ENCODE measurements at regions not wholly inside any gene's neighbourhood (a gene's known extent, or its start where the extent isn't known, plus 50 kb on each side); places are given as distances from the start of the nearest gene placed in this dataset.
"Not testable (repeated sequence)": the region's sequence is repeated elsewhere in the genome, so short reads cannot be mapped to it uniquely, and the experiment has no call there.

DNA sequence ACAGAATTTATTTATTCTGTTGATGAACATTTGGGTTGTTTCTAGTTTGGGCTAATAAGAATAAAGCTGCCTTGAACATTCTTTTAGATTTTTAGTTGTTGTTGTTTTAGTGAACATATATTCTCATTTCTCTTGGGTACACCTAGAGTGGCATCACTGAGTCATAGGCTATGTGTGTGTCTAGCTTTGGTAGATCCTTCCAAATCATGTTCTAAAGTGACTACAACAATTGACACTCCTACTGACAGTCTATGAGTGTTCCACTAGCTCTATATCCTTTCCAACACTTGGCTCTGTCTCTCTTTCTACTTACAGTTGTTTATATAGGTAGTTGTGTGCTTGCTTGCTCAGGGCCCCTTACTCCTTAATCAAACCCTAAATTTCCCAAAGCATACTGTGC, 346.0 kb upstream of the NCAM1 start:
- Histone ChIP-seq H3K4me1 (ENCODE audit: control insufficient read depth, insufficient read depth, low read length) (peaks cover 17% of the 10 kb centered on the region), H3K36me3 (ENCODE audit: control insufficient read depth, insufficient read depth, low read length) (no peaks in the 10 kb centered on the region)

DNA sequence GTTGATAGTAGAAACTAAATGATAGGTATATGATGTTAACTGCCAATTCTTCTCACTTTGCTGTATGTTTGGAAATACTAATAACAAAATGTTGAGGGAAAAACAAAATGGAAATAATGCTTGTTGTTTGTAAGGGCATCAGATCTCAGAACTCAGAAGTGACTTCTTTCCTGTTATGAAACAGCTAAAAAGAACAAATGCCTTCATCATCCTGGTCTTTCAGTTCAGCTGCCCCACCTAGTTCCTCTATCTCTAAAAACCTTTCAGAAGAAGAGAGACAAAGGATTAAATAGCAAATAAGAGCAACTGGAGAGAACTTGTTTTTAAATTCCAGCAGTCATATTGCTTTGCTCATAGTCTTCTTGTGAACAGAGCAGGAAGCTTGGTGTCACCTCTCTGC, 345.3 kb upstream of the NCAM1 start:
- no peak overlapping the region for H3K9ac ChIP-seq (ENCODE audit: low read length)
- H3K36me3 ChIP-seq (ENCODE audit: control insufficient read depth, insufficient read depth, low read length) = no peaks in the 10 kb centered on the region
- no peak overlapping the region for H3K4me3 ChIP-seq (ENCODE audit: low read depth, low read length)
- no peaks in the 10 kb centered on the region for H3K9me3 ChIP-seq (ENCODE audit: control insufficient read depth, insufficient read depth, low read depth, low read length)
- H3K27me3 ChIP-seq (ENCODE audit: control insufficient read depth, insufficient read depth, low read length) = no peaks in the 10 kb centered on the region
- peaks cover 16% of the 10 kb centered on the region for H3K4me1 ChIP-seq (ENCODE audit: control insufficient read depth, insufficient read depth, low read length)
- H3K27ac ChIP-seq (ENCODE audit: low read depth, low read length) = no peak overlapping the region

More for the DNA sequence above, 346.0 kb upstream of the NCAM1 start:
- Histone ChIP-seq H3K27ac (ENCODE audit: low read depth, low read length) (no peak overlapping the region), H3K9ac (ENCODE audit: low read length) (no peak overlapping the region), H3K27me3 (ENCODE audit: control insufficient read depth, insufficient read depth, low read length) (no peaks in the 10 kb centered on the region), H3K4me3 (ENCODE audit: low read depth, low read length) (no peak overlapping the region), H3K9me3 (ENCODE audit: control insufficient read depth, insufficient read depth, low read depth, low read length) (no peaks in the 10 kb centered on the region)

DNA sequence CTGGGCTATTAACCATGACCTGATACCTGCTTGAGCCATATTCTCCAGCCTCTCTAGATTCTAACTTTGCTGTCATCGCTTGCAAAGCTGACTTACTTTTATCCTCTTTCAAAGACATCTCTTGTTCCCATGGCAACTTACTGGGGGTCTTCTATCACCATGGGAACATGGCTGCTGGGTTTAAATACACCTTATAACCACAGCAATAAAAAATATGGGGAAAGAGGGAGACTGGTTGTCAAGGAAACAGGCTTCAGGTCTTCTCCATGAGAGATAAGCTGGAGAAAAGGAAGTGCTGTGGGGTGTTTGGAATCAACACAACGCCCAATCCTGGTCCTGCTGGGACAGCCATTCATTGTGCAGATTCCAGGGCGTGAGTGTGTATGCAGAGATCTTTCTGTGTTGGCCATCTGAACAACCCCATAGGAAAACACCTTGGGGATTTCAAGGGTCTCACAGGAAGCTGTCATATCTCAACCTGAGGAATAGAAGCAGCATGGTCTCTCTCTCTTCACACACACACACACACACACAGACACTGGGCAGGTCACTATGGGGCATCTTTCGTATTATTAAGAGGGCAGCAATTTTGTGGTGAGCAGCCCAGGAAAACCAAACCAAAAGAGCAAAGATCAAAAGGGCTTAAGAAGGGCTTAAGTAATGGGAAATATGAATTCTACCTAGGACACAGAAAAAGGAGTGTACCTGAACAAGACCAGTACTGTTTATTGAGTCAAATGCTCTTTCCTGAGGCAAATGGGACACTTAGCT, 344.7 kb upstream of the NCAM1 start:
- H3K27ac ChIP-seq (ENCODE audit: low read depth, low read length) = no peak overlapping the region
- H3K36me3 ChIP-seq (ENCODE audit: control insufficient read depth, insufficient read depth, low read length) = no peaks in the 10 kb centered on the region
- H3K27me3 ChIP-seq (ENCODE audit: control insufficient read depth, insufficient read depth, low read length) = no peaks in the 10 kb centered on the region

DNA sequence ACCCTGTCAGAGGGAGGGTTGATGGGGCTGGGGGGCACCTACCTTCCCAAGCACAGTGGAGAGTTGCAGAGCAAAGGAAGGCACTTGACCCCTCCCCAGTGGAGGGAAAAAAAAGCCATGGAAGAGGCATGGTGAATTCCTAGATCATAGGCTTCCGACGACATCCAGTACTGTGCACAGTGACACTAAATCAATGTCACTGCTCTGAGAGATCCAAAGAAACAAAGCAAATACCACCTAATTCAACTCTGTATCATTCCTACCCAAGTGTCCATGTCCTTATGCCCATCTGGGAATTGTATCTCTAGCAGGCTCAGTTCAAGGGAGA, 344.2 kb upstream of the NCAM1 start:
- Histone ChIP-seq H3K27me3 (ENCODE audit: control insufficient read depth, insufficient read depth, low read length) (no peaks in the 10 kb centered on the region), H3K9me3 (ENCODE audit: control insufficient read depth, insufficient read depth, low read depth, low read length) (no peaks in the 10 kb centered on the region; the same call in 1 of the 2 replicates), H3K9ac (ENCODE audit: low read length) (no peak overlapping the region), H3K36me3 (ENCODE audit: control insufficient read depth, insufficient read depth, low read length) (no peaks in the 10 kb centered on the region), H3K4me1 (ENCODE audit: control insufficient read depth, insufficient read depth, low read length) (peaks cover 6% of the 10 kb centered on the region), H3K27ac (ENCODE audit: low read depth, low read length) (no peak overlapping the region), H3K4me3 (ENCODE audit: low read depth, low read length) (no peak overlapping the region)

More for the DNA sequence above, 344.7 kb upstream of the NCAM1 start:
- no peak overlapping the region for H3K9ac ChIP-seq (ENCODE audit: low read length)
- H3K4me3 ChIP-seq (ENCODE audit: low read depth, low read length) = no peak overlapping the region
- no peaks in the 10 kb centered on the region; the same call in 1 of the 2 replicates for H3K9me3 ChIP-seq (ENCODE audit: control insufficient read depth, insufficient read depth, low read depth, low read length)
- peaks cover 12% of the 10 kb centered on the region for H3K4me1 ChIP-seq (ENCODE audit: control insufficient read depth, insufficient read depth, low read length)

DNA sequence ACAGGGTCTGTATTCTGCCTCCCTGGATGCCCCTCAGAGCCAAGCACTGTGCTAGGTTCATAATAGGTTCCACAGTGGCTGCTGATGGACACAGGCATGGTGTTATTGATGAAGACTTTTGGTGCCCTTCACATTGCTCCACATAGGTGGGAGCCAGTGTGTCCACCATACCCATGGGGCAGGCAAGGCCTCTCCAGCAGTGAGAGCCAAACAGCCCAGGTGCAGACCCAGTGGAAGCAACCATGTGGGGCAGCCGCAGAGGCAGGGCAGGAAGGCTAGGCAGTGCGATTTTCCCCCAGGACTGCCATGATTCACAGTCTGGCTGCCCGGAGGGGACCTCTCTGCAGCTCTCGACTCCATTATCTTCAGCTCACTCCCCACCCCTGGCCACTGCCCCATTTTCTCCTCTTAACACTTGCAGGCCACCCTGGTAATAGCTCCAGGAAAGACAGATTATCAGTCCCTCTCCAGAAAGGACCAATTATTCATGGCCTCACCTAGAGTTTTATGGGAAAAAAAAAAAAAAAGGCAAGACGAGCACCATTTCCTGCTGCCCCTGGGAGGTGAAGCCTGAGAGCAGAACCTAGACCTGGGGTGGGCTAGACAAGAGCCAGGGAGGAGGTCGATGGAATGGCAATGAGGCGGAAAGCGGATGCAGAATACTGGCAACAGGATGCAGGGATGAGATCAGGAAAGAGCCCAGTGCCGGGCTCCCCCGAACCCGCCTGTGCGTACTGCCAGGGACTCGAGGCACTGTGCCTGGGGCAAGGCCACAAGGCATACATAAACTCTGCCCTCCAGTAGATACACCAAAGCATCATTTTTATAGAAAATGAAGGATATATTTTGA, 343.0 kb upstream of the NCAM1 start:
- Histone ChIP-seq H3K4me1 (ENCODE audit: control insufficient read depth, insufficient read depth, low read length) (no peaks in the 10 kb centered on the region; the same call in 1 of the 2 replicates), H3K9me3 (ENCODE audit: control insufficient read depth, insufficient read depth, low read depth, low read length) (peaks cover 3% of the 10 kb centered on the region; the same call in 1 of the 2 replicates), H3K4me3 (ENCODE audit: low read depth, low read length) (no peak overlapping the region), H3K36me3 (ENCODE audit: control insufficient read depth, insufficient read depth, low read length) (no peaks in the 10 kb centered on the region), H3K27ac (ENCODE audit: low read depth, low read length) (no peak overlapping the region), H3K27me3 (ENCODE audit: control insufficient read depth, insufficient read depth, low read length) (no peaks in the 10 kb centered on the region), H3K9ac (ENCODE audit: low read length) (no peak overlapping the region)

DNA sequence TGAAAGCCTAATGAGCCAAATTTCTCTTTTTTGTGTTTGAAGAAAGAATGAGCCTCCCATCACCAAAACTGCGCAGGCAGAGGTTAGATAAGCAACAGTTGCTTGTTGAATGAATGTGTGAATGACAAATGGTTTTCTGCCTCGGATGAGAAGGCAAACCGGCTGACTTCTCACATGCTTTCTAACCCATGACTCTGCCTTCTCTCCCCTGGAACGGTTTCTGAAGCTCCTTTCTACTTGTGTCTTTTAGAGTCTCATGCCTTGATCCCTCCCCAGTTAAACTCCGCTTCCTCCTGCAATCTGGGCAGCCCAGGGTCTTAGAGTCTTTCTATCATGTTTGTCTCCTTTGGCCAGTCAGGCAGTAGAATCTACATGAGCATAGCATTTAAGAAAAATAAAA, 342.1 kb upstream of the NCAM1 start:
- H3K27ac ChIP-seq (ENCODE audit: low read depth, low read length) = no peak overlapping the region
- no peaks in the 10 kb centered on the region for H3K36me3 ChIP-seq (ENCODE audit: control insufficient read depth, insufficient read depth, low read length)
- no peaks in the 10 kb centered on the region; the same call in 1 of the 2 replicates for H3K4me1 ChIP-seq (ENCODE audit: control insufficient read depth, insufficient read depth, low read length)
- peaks cover 3% of the 10 kb centered on the region; the same call in 1 of the 2 replicates for H3K9me3 ChIP-seq (ENCODE audit: control insufficient read depth, insufficient read depth, low read depth, low read length)
- H3K27me3 ChIP-seq (ENCODE audit: control insufficient read depth, insufficient read depth, low read length) = no peaks in the 10 kb centered on the region
- H3K4me3 ChIP-seq (ENCODE audit: low read depth, low read length) = no peak overlapping the region
- no peak overlapping the region for H3K9ac ChIP-seq (ENCODE audit: low read length)

DNA sequence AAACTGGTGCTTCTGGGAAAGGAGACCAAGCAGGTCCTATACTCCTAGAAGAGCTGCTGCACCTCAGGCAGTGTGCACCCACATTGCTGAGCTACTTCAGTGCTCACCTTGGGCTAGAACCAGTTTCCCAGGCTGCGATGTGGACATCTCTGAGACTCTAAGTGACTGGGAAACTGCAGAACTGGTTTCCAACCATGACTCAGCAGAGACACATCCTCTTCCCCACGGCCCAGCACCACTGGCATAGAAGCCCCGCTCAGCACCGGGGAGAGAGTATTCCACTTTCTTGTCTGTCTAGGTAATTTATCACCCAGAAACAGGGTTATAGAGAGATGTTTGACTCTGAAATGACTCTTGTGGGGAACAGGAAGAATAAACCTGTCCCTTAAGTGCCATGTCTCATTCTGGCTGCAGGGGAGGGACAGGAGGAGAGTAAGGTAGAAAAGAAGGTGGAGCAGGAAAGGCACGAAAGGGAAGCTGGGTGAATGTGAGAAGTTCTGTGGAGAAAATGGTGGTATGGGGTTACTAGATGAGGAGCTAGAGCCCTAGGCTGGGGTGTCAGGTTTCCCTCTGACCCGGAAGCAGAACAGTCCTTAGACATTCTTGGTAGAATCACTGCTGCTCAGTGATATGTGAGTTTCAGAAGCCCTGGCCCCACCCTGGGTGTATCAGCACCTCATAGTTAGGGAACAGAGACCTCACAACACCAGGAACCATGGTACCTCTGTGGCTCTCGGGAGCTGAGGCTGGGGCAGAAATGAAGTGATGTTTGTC, 340.4 kb upstream of the NCAM1 start:
- no peak overlapping the region for H3K27ac ChIP-seq (ENCODE audit: low read depth, low read length)
- no peaks in the 10 kb centered on the region; the same call in 1 of the 2 replicates for H3K4me1 ChIP-seq (ENCODE audit: control insufficient read depth, insufficient read depth, low read length)
- H3K4me3 ChIP-seq (ENCODE audit: low read depth, low read length) = no peak overlapping the region
- no peaks in the 10 kb centered on the region for H3K36me3 ChIP-seq (ENCODE audit: control insufficient read depth, insufficient read depth, low read length)
- peaks cover 3% of the 10 kb centered on the region; the same call in 1 of the 2 replicates for H3K9me3 ChIP-seq (ENCODE audit: control insufficient read depth, insufficient read depth, low read depth, low read length)
- no peaks in the 10 kb centered on the region for H3K27me3 ChIP-seq (ENCODE audit: control insufficient read depth, insufficient read depth, low read length)
- H3K9ac ChIP-seq (ENCODE audit: low read length) = no peak overlapping the region

DNA sequence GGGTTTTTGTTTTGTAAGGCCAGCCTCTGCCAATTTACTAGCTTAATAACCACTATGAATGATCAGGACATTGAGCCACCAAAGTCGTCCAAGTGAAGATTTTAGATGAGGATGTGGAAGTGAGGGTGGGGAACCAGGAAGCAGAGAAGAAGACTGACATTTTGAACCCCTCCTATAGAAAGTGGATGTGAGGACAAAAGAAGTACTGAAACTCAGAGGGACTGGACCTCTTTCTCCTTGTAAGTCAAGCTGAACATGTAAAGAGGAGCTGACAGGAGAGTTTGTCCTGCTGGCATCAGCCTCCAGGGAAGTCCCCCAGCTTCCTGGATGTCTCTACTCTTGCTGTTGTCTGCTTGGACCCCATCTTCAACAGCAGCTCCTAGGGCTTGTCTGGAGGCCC, 338.2 kb upstream of the NCAM1 start:
- H3K36me3 ChIP-seq (ENCODE audit: control insufficient read depth, insufficient read depth, low read length) = no peaks in the 10 kb centered on the region
- H3K9me3 ChIP-seq (ENCODE audit: control insufficient read depth, insufficient read depth, low read depth, low read length) = peaks cover 3% of the 10 kb centered on the region; the same call in 1 of the 2 replicates
- H3K27ac ChIP-seq (ENCODE audit: low read depth, low read length) = no peak overlapping the region
- no peaks in the 10 kb centered on the region; the same call in 1 of the 2 replicates for H3K4me1 ChIP-seq (ENCODE audit: control insufficient read depth, insufficient read depth, low read length)
- no peak overlapping the region for H3K4me3 ChIP-seq (ENCODE audit: low read depth, low read length)
- H3K9ac ChIP-seq (ENCODE audit: low read length) = no peak overlapping the region
- H3K27me3 ChIP-seq (ENCODE audit: control insufficient read depth, insufficient read depth, low read length) = no peaks in the 10 kb centered on the region

DNA sequence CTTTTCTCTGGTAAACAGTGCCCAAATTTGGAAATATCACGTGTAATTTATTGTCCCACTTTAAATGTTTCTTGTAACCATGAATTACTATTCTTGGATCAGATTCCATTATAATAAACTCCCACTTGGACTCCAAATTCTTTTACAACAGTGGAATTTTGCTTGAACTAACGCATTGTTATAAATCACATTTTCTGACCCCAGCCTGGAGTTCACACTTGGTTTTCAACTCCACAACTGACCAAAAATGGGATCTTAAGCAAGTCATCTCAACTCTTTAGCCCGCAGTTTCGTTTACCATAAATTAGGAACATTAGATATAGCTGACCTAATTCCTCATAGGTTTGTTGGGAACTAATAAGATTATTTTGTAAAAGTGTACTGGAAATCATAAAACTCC, 336.8 kb upstream of the NCAM1 start:
- Histone ChIP-seq H3K9ac (ENCODE audit: low read length) (no peak overlapping the region), H3K4me3 (ENCODE audit: low read depth, low read length) (no peak overlapping the region), H3K4me1 (ENCODE audit: control insufficient read depth, insufficient read depth, low read length) (no peaks in the 10 kb centered on the region; the same call in 1 of the 2 replicates), H3K36me3 (ENCODE audit: control insufficient read depth, insufficient read depth, low read length) (no peaks in the 10 kb centered on the region), H3K9me3 (ENCODE audit: control insufficient read depth, insufficient read depth, low read depth, low read length) (peaks cover 3% of the 10 kb centered on the region; the same call in 1 of the 2 replicates), H3K27ac (ENCODE audit: low read depth, low read length) (no peak overlapping the region), H3K27me3 (ENCODE audit: control insufficient read depth, insufficient read depth, low read length) (no peaks in the 10 kb centered on the region)

DNA sequence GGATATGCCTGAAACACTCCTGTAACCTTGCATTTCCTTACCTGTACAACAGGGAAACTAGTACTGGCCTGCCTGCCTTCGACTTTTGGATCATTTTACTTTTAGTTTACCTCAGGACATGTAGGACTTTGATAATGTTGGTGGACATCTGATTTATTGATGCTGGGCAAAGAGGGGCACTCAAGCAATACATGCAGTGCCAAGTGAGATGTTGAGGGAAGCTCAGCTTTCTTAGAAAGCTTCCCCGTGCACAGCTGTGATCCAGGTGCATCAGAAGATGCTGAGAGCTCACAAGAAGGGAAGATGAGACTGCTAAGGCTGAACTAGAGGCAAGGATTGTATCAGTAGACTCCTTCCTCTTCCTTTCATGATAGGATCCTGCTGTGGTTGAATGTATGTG, 336.2 kb upstream of the NCAM1 start:
- not testable (repeated sequence) for H3K9me3 ChIP-seq (ENCODE audit: control insufficient read depth, insufficient read depth, low read depth, low read length); H3K36me3 ChIP-seq (ENCODE audit: control insufficient read depth, insufficient read depth, low read length); H3K27ac ChIP-seq (ENCODE audit: low read depth, low read length); H3K9ac ChIP-seq (ENCODE audit: low read length); H3K27me3 ChIP-seq (ENCODE audit: control insufficient read depth, insufficient read depth, low read length); H3K4me1 ChIP-seq (ENCODE audit: control insufficient read depth, insufficient read depth, low read length); H3K4me3 ChIP-seq (ENCODE audit: low read depth, low read length)

Measured in HUES6 (cell line).